H1 (cell line): ENCODE measurements at regions not wholly inside any gene's neighbourhood (a gene's known extent, or its start where the extent isn't known, plus 50 kb on each side); places are given as distances from the start of the nearest gene placed in this dataset.

Experiments used
- ATF3 ChIP-seq: IDR thresholded peaks from 2 replicates; pipeline ENCODE4 v1.6.1; 2011; ENCODE audit warnings: low read depth, mild to moderate bottlenecking, low read length; ENCODE audit not compliant: insufficient read depth
- CREB1 ChIP-seq: IDR thresholded peaks from 2 replicates; pipeline ENCODE4 v1.6.1; 2012; ENCODE audit warnings: inconsistent platforms
- GABPA ChIP-seq: IDR thresholded peaks from 2 replicates; pipeline ENCODE4 v1.6.1; 2011; ENCODE audit warnings: mild to moderate bottlenecking, low read length, moderate library complexity, borderline replicate concordance; ENCODE audit not compliant: insufficient read depth
- JUND ChIP-seq: IDR thresholded peaks from 2 replicates; pipeline ENCODE4 v1.6.1; 2011; ENCODE audit warnings: mild to moderate bottlenecking, improper control_type of control experiment, low read length
- POU5F1 ChIP-seq: IDR thresholded peaks from 2 replicates; pipeline ENCODE4 v1.6.1; 2011; ENCODE audit warnings: low read depth, mild to moderate bottlenecking, low read length, moderate library complexity
- TAF1 ChIP-seq: IDR thresholded peaks from 2 replicates; pipeline ENCODE4 v1.6.1; 2011; ENCODE audit warnings: mild to moderate bottlenecking, low read depth, low read length
- TBP ChIP-seq: IDR thresholded peaks from 2 replicates; pipeline ENCODE4 v1.6.1; 2011; ENCODE audit warnings: low read depth, low read length, improper control_type of control experiment

- no peak for TF ChIP-seq CREB1
- no peak for TF ChIP-seq TBP
- TF ChIP-seq TAF1, result no peak
- TF ChIP-seq POU5F1, result no peak
- no peak for TF ChIP-seq GABPA
- TF ChIP-seq JUND, result no peak
- TF ChIP-seq ATF3, result no peak
- TF ChIP-seq, all 59 proteins: peak for 0
Observed at GRCh38 chr3:78368636-78369345, 1328.9 kb downstream of the ROBO2 start (continued).
